ENCODE measurements at regions not wholly inside any gene's neighbourhood (a gene's known extent, or its start where the extent isn't known, plus 50 kb on each side); places are given as distances from the start of the nearest gene placed in this dataset.

- Histone ChIP-seq H3K9ac (ENCODE audit: low read length) (no peak overlapping the region), H3K4me1 (ENCODE audit: control insufficient read depth in 2 of 2, insufficient read depth in 2 of 2, low read length in 2 of 2) (no peaks in the 10 kb centered on the region), H2AFZ (ENCODE audit: insufficient read depth, low read depth, low read length, poor library complexity, severe bottlenecking) (no peak overlapping the region), H3K4me3 (ENCODE audit: control extremely low read depth in 1 of 5, extremely low read depth in 1 of 5, insufficient read depth in 1 of 5, low read depth in 2 of 5, low read length in 4 of 5) (no peak overlapping the region), H3K27me3 (replicated peaks in 1 of 4; ENCODE audit: control extremely low read depth in 1 of 4, control insufficient read depth in 3 of 4, insufficient read depth in 4 of 4, low read length in 3 of 4) (no peaks in the 10 kb centered on the region), H3K9me3 (ENCODE audit: control extremely low read depth in 1 of 3, control insufficient read depth in 2 of 3, insufficient read depth in 1 of 3, low read length in 2 of 3) (no peaks in the 10 kb centered on the region), H3K27ac (ENCODE audit: low read length in 2 of 2) (no peak overlapping the region), H3K4me2 (replicated peaks; ENCODE audit: low read depth, low read length, poor library complexity, severe bottlenecking) (no peak overlapping the region), H3K36me3 (replicated peaks in 1 of 2; ENCODE audit: control extremely low read depth in 1 of 2, control insufficient read depth in 1 of 2, extremely low read depth in 1 of 2, insufficient read depth in 2 of 2, low read length in 1 of 2) (no peaks in the 10 kb centered on the region), H4K20me1 (ENCODE audit: control insufficient read depth, insufficient read depth, low read length, poor library complexity, severe bottlenecking) (no peaks in the 10 kb centered on the region), H3K79me2 (ENCODE audit: control insufficient read depth, insufficient read depth, low read length) (no peaks in the 10 kb centered on the region)
- no peak for DNase-seq
- Mint-ChIP-seq H3K4me3 (no peak overlapping the region), H3K4me1 (no peaks in the 10 kb centered on the region), H3K9me3 (ENCODE audit: insufficient read depth) (no peaks in the 10 kb centered on the region), H3K27ac (no peak overlapping the region), H3K27me3 (no peaks in the 10 kb centered on the region)
- POLR2A ChIA-PET, result no interaction called here
- CTCF ChIA-PET, result no interaction called here
- intact Hi-C loops (cut with micrococcal nuclease), result no loop called here
- WGBS (ENCODE audit: insufficient coverage), result 100% methylated on average over 1 of the region's 6 CpGs
- ATAC-seq (ENCODE audit: low read depth), result no peak
- TF ChIP-seq CTCF (IDR thresholded peaks at IDR 0.05), result no peak
- TF ChIP-seq EZH2 (IDR thresholded peaks at IDR 0.05; ENCODE audit: borderline replicate concordance, insufficient read depth, low read depth, low read length, poor library complexity, severe bottlenecking), result no peak
Measured at GRCh38 chr14:48725051-48725734, 861.0 kb downstream of the RPS29 start.

- H3K79me2 ChIP-seq (ENCODE audit: control insufficient read depth, insufficient read depth, low read length), result no peaks in the 10 kb centered on the region
- ChIA-PET CTCF (no interaction called here), POLR2A (no interaction called here)
- no peak overlapping the region for H2AFZ ChIP-seq (ENCODE audit: insufficient read depth, low read depth, low read length, poor library complexity, severe bottlenecking)
- no peaks in the 10 kb centered on the region for H3K9me3 ChIP-seq (ENCODE audit: control extremely low read depth in 1 of 3, control insufficient read depth in 2 of 3, insufficient read depth in 1 of 3, low read length in 2 of 3)
- H3K4me1 ChIP-seq (ENCODE audit: control insufficient read depth in 2 of 2, insufficient read depth in 2 of 2, low read length in 2 of 2), result no peaks in the 10 kb centered on the region
- DNase-seq (no peak), ATAC-seq (ENCODE audit: low read depth) (no peak)
- no CpG with 5 or more reads among the region's 1 CpG for WGBS (ENCODE audit: insufficient coverage)
- H4K20me1 ChIP-seq (ENCODE audit: control insufficient read depth, insufficient read depth, low read length, poor library complexity, severe bottlenecking), result no peaks in the 10 kb centered on the region
- H3K9me3 Mint-ChIP-seq (ENCODE audit: insufficient read depth), result no peaks in the 10 kb centered on the region
- H3K4me2 ChIP-seq (replicated peaks; ENCODE audit: low read depth, low read length, poor library complexity, severe bottlenecking), result no peak overlapping the region
- H3K27me3 Mint-ChIP-seq, result no peaks in the 10 kb centered on the region
- no peaks in the 10 kb centered on the region for H3K4me1 Mint-ChIP-seq
- H3K36me3 ChIP-seq (replicated peaks in 1 of 2; ENCODE audit: control extremely low read depth in 1 of 2, control insufficient read depth in 1 of 2, extremely low read depth in 1 of 2, insufficient read depth in 2 of 2, low read length in 1 of 2), result no peaks in the 10 kb centered on the region
- H3K27ac Mint-ChIP-seq, result no peak overlapping the region
- no peak overlapping the region for H3K4me3 ChIP-seq (ENCODE audit: control extremely low read depth in 1 of 5, extremely low read depth in 1 of 5, insufficient read depth in 1 of 5, low read depth in 2 of 5, low read length in 4 of 5)
- no peak overlapping the region for H3K27ac ChIP-seq (ENCODE audit: low read length in 2 of 2)
- no peak overlapping the region for H3K9ac ChIP-seq (ENCODE audit: low read length)
- TF ChIP-seq CTCF (IDR thresholded peaks at IDR 0.05) (no peak), EZH2 (IDR thresholded peaks at IDR 0.05; ENCODE audit: borderline replicate concordance, insufficient read depth, low read depth, low read length, poor library complexity, severe bottlenecking) (no peak)
- no peak overlapping the region for H3K4me3 Mint-ChIP-seq
- intact Hi-C loops (cut with micrococcal nuclease), result no loop called here
- H3K27me3 ChIP-seq (replicated peaks in 1 of 4; ENCODE audit: control extremely low read depth in 1 of 4, control insufficient read depth in 3 of 4, insufficient read depth in 4 of 4, low read length in 3 of 4), result no peaks in the 10 kb centered on the region
Measured at GRCh38 chr14:48723841-48724495, 862.2 kb downstream of the RPS29 start.
